Endothelial cell of hepatic sinusoid (primary cell): ENCODE measurements at regions not wholly inside any gene's neighbourhood (a gene's known extent, or its start where the extent isn't known, plus 50 kb on each side); places are given as distances from the start of the nearest gene placed in this dataset.

Source experiments
- in situ Hi-C: cut with HindIII; loops from 2 replicates; pipeline ENCODE4 v1.10.0; 2017; ENCODE audit warnings: low sequenced_read_pairs

GRCh38 chr20:19943061-19943521, 74.1 kb upstream of the NAA20 start:
- in situ Hi-C loops: no loop called here

- in situ Hi-C loops: no loop called here
These were observed 72.2 kb upstream of the NAA20 start for GRCh38 chr20:19944772-19945459.

DNA sequence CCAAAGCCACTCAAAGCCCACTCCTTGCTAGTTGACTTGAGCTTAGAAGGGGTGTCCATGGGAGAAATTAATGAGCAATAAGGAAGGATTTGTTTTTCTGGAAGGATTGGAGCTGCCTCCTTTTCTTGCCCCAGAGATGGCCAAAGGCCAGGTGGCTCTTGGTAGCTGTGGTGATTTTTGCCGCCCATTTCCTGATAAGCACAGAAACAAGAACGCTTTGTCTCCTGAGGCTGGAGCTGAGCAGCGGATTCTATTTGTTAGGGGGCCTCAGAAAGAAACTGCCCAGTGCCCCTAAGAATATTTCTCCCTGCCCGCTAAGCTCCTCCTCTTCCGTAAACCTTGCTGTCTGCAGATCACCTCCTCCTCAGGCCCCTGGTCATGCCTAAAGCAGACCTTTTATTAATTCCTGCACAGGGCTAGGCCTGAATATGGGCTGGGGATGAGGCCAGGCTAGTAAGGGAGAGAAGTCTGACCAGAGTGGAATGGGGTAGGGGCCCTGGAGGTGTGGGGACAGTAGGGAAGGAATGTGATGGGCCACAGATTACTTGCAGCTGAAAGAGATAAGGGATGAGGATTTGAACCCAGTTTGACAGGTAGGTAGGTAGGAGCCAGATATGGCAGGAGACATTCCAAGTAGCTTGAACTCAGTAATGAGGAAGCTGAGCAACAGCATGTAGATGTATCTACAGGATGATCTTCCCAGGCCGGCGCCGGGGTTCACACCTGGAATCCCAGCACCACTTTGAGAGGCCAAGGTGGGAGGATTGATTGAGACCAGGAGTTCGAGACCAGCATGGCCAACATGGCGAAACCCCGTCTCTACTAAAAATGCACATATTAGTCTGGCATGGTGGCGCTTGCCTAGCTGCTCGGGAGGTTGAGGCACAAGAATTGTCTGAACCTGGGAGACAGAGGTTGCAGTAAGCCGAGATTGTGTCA, 71.2 kb upstream of the NAA20 start:
- in situ Hi-C loops: no loop called here

- in situ Hi-C loops: no loop called here
These were observed 69.4 kb upstream of the NAA20 start for GRCh38 chr20:19947611-19948264.

DNA sequence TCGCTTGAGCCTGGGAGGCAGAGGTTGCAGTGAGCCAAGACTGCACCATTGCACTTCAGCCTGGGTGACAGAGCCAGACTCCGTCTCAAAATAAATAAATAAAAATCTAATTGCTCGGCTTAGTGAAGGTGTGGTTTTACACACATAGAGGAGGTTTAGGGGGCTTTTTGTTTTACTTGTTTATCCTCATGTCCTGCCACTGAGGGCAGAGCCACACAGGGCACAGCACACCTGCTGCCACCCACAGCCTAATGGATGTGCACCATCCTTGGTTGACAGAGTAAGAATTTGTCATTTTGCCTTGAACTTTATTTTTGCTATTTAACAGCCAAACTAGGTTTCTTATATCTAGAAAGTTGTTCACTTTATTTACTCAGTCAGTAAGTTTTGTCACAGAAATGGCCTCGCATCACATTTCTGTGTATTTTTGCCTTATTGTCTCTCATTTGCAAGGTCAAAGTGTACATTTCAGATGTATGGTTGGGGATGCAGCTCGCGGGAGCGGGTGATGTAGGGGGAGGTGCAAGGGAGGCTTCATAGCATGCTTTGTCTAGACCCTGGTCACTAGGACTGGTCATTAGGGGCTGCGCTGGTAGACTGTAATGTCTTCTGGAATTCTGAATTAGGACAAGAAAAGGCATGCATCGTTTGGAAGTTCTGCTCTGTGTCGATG, 67.8 kb upstream of the NAA20 start:
- in situ Hi-C loops: no loop called here

- in situ Hi-C loops: no loop called here
These were observed 67.1 kb upstream of the NAA20 start for GRCh38 chr20:19950042-19950441.

DNA sequence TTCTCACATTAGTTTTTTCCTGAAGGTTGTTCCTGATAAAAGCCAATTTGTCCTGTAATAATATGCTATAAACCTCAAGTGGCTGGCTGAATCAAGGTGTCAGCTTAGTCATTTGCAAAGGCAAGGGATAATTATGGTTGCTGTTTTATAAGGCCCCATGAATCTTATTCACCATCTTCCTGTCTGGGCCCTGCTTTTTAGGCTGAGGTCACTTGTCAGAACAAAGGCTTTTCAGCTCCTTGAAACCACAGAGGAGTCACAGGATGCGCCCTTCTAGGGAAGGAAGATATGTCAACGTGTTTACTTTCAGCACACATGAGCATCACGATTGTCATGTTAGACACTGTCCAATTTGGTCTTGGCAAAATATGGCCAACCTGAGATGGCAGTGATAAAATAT, 64.8 kb upstream of the NAA20 start:
- in situ Hi-C loops: no loop called here

GRCh38 chr20:19953606-19954005, 63.6 kb upstream of the NAA20 start:
- in situ Hi-C loops: no loop called here

DNA sequence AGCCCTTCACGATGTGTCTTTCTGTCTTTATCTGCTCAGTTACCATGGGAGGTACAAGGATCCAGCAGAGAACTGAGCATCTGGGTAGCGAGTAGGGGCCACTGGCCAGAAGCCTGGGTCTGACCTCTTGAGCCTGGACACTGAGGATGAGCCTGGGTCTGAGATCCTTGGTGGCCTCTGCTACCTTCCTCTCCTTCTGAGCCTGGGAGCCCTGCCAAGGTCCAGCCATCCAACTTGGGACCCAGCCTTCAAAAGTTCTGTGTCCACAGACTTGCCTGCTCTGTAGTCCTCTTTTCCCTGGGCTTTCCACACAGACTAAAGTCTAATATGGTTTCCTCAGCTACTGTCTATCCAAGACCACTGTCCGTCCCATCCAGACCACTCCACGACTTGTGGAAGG, 60.2 kb upstream of the NAA20 start:
- in situ Hi-C loops: no loop called here

- in situ Hi-C loops: no loop called here
These were observed 58.9 kb upstream of the NAA20 start for GRCh38 chr20:19958219-19958618.

DNA sequence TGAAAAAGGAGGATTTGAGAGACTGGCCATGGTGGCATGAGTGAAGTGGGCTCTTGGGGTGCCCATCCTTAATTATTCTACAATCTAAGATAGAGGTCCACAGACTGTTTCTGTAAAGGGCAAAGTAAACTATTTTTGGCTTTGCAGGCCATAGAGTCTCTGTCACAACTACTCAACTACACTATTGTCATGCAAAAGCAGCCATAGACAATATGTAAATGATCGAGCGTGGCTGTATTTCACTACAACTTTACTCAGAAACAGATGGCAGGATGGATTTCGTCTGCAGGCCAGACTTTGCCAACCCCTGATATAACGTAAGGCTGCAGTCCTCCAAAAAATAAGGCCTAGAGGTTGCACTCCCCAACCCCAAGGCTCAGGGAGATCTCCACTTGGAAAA, 58.2 kb upstream of the NAA20 start:
- in situ Hi-C loops: no loop called here

DNA sequence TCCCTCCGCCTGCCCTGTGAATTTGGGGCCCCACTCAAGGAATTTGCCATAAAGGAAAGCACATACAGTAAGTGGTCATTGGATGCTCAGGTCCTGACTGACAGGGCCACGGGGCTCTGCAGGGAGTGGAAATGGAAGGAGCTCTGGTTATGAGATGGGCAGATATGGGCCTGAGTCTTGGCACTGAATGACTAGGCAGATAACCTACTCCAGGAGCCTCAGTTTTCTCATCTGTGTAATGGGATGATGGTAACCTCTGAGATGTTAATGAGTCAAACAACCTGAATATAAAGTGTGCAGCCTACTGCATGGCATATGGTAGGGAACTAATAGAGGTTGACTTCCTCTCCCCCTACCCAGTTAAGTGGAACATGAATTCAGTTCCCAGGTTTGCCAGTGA, 56.4 kb upstream of the NAA20 start:
- in situ Hi-C loops: loop anchor here (5.0 kb wide), 1 partner anchor 33 kb away; no protein-coding TSS in a partner anchor

DNA sequence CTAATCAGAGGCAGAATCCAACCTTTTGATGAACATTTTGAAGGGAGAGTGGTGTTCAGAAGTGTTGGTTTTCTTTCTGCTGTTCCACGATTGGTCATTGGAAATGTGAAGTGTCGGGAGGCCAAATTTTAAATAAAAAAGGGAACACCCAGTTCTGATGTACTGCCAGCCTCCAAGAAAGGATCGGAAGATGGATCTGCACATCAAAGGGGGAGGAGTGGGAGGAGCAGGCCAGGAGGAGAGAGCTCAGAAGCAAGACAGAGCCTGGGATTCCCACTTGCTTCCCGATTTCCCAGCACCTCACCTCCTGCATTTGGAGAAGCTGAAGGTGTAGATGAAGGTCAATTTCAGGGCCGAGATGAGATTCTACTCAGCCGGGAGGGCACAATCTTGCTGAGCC, 55.9 kb upstream of the NAA20 start:
- in situ Hi-C loops: loop anchor here (5.0 kb wide), 1 partner anchor 34 kb away; no protein-coding TSS in a partner anchor

DNA sequence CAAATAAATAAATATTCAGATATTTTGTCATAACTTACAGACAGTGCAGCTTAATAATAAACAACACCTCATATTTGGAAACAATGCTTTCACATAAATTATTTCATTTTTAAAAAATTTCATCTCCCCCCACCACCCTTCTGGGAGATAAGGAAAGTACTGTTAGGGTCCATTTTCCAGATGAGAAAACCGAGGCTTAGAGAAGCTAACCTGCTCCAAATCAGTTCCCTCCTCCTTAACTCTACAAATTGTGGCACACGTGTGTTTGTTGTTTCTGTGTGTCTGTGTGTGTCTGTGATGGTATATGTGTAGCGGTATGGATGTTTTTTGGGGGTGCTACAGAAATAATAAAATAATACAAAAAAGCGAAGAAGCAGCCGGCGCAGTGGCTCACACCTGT, 54.2 kb upstream of the NAA20 start:
- in situ Hi-C loops: loop anchor here (5.0 kb wide), 1 partner anchor 36 kb away; no protein-coding TSS in a partner anchor

- in situ Hi-C loops: loop anchor here (5.0 kb wide), 1 partner anchor 37 kb away; no protein-coding TSS in a partner anchor
These were observed 52.6 kb upstream of the NAA20 start for GRCh38 chr20:19964289-19965265.

- in situ Hi-C loops: no loop called here
These were observed 50.3 kb upstream of the NAA20 start for GRCh38 chr20:19966840-19967239.
